HepG2 (cell line): ENCODE measurements at regions not wholly inside any gene's neighbourhood (a gene's known extent, or its start where the extent isn't known, plus 50 kb on each side); places are given as distances from the start of the nearest gene placed in this dataset.
A peak's percentile ranks its signal among the peaks of the same experiment; 100 is the strongest.

Source experiments
- CEBPB ChIP-seq: IDR thresholded peaks from 2 replicates; pipeline ENCODE4 v1.6.1; 2011; ENCODE audit warnings: low read depth, low read length, improper control_type of control experiment, borderline replicate concordance
- ELF3 ChIP-seq: IDR thresholded peaks from 2 replicates; pipeline ENCODE4 v1.6.1; 2016; ENCODE audit warnings: missing genetic modification reagents, missing compliant biosample characterization
- IRF2 ChIP-seq: IDR thresholded peaks from 2 replicates; pipeline ENCODE4 v1.6.1; 2018; ENCODE audit warnings: missing genetic modification reagents, missing compliant biosample characterization
- KIAA2018 ChIP-seq: sonication (generic); formaldehyde crosslinking; IDR thresholded peaks from 2 replicates; pipeline ENCODE4 v1.5.0; 2020; ENCODE audit warnings: mild to moderate bottlenecking, missing genetic modification reagents, borderline replicate concordance
- MEF2D ChIP-seq: sonication (generic); formaldehyde crosslinking; IDR thresholded peaks from 2 replicates; pipeline ENCODE4 v1.5.1; 2020; ENCODE audit warnings: mild to moderate bottlenecking, missing genetic modification reagents
- NR2F1 ChIP-seq, 2 experiments: fragments of 450-650 bp in 1 of 2; formaldehyde crosslinking in 1 of 2; IDR thresholded peaks; 2 replicates each; pipeline versions ENCODE4 v1.5.0 to v1.6.1; 2016 to 2020; ENCODE audit warnings: mild to moderate bottlenecking in 1 of 2, missing compliant biosample characterization in 1 of 2, missing genetic modification reagents in 1 of 2, moderate library complexity in 1 of 2
- SOX5 ChIP-seq: IDR thresholded peaks from 2 replicates; pipeline ENCODE4 v1.6.1; 2016; ENCODE audit warnings: borderline replicate concordance
- TBX3 ChIP-seq: fragments of 450-650 bp; IDR thresholded peaks from 2 replicates; pipeline ENCODE4 v1.6.1; 2017; ENCODE audit warnings: antibody characterized with exemption, mild to moderate bottlenecking, inconsistent platforms, borderline replicate concordance
- TFE3 ChIP-seq: IDR thresholded peaks from 2 replicates; pipeline ENCODE4 v1.6.1; 2016
- ZBED4 ChIP-seq: sonication (generic); formaldehyde crosslinking; IDR thresholded peaks from 2 replicates; pipeline ENCODE4 v1.4.0; 2020; ENCODE audit warnings: missing genetic modification reagents, borderline replicate concordance
- ZNF691 ChIP-seq: sonication (generic); formaldehyde crosslinking; IDR thresholded peaks from 2 replicates; pipeline ENCODE4 v1.4.0; 2020; ENCODE audit warnings: missing genetic modification reagents, low read depth, mild to moderate bottlenecking, borderline replicate concordance

- TF ChIP-seq IRF2 (CRISPR knock-in tag) = no peak
- TF ChIP-seq SOX5 = peak; percentile 76
- no peak for TF ChIP-seq MEF2D (CRISPR knock-in tag)
- TF ChIP-seq TBX3 = peak; percentile 56; the same call in 1 of the 2 replicates
- TF ChIP-seq ELF3 = 0 out of 2 replicates have a peak, but pooled peaks have one; percentile 24
- TF ChIP-seq ZNF691 = no peak
- TF ChIP-seq NR2F1 (CRISPR knock-in tag; IDR thresholded peaks at IDR 0.05) = peak in 1 of 2 experiments; percentile 10; a peak in 1 of 4 replicates
- peak; percentile 66 for TF ChIP-seq CEBPB
- TF ChIP-seq TFE3 = peak; percentile 59; the same call in 1 of the 2 replicates
- no peak for TF ChIP-seq KIAA2018 (CRISPR knock-in tag)
- no peak for TF ChIP-seq ZBED4 (CRISPR knock-in tag)
Measured at GRCh38 chr2:133765658-133766057, 197.4 kb upstream of the NCKAP5 start (continued).
